Panc1 (cell line): ENCODE measurements at regions not wholly inside any gene's neighbourhood (a gene's known extent, or its start where the extent isn't known, plus 50 kb on each side); places are given as distances from the start of the nearest gene placed in this dataset.

Experiments
- ATAC-seq: fragments of 200-7000 bp; cut with Tn5 transposase; 2 replicates; pipeline ENCODE4 v1.9.1; 2020; ENCODE audit warnings: mild to moderate bottlenecking, moderate library complexity
- BruUV-seq: library from RNA; stranded (reverse); fragments of 400-500 nt; replicated peaks from 2 replicates; lab custom pipeline; 2021; lab: Mats Ljungman, UMichigan
- CTCF ChIA-PET: fragments of 300-600 bp; sonication (Branson Sonifier 250); formaldehyde crosslinking; loops from one replicate; lab custom pipeline; 2022; ENCODE audit warnings: antibody characterized with exemption; lab: Charles Lee
- POLR2A ChIA-PET: fragments of 300-600 bp; sonication (Branson Sonifier 250); formaldehyde crosslinking; loops from one replicate; lab custom pipeline; 2022; ENCODE audit warnings: antibody characterized with exemption; lab: Charles Lee
- DNase-seq: peaks from one replicate; pipeline ENCODE4 v3.0.0-alpha.2; 2010; ENCODE audit warnings: low read depth, low spot score
- H3K27ac ChIP-seq: 2 replicates; pipeline ENCODE4 v1.5.1; 2011; ENCODE audit warnings: mild to moderate bottlenecking, low read length, inconsistent platforms
- H3K27me3 ChIP-seq: fragments of 200-500 bp; sonication (Bioruptor generic); 2 replicates; pipeline ENCODE4 v1.6.0; 2014; ENCODE audit warnings: low read length, inconsistent platforms; ENCODE audit not compliant: control insufficient read depth, insufficient read depth
- H3K36me3 ChIP-seq: fragments of 200-500 bp; sonication (Bioruptor generic); 2 replicates; pipeline ENCODE4 v1.5.1; 2014; ENCODE audit warnings: inconsistent platforms, mild to moderate bottlenecking, low read length, moderate library complexity; ENCODE audit not compliant: control insufficient read depth, insufficient read depth
- H3K4me1 ChIP-seq: 2 replicates; pipeline ENCODE4 v1.5.1; 2011; ENCODE audit warnings: inconsistent platforms, mild to moderate bottlenecking, low read length, moderate library complexity; ENCODE audit not compliant: control insufficient read depth, insufficient read depth
- H3K4me3 ChIP-seq, 2 experiments: 2 replicates each; pipeline ENCODE4 v1.5.1; 2011 to 2012; ENCODE audit warnings: low read depth in 2 of 2, low read length in 2 of 2, mild to moderate bottlenecking in 2 of 2, inconsistent platforms in 1 of 2, moderate library complexity in 1 of 2
- H3K9me3 ChIP-seq: fragments of 200-500 bp; sonication (Bioruptor generic); 2 replicates; pipeline ENCODE4 v1.5.1; 2014; ENCODE audit warnings: low read depth, mild to moderate bottlenecking, inconsistent platforms, low read length, moderate library complexity; ENCODE audit not compliant: control insufficient read depth, insufficient read depth
- POLR2AphosphoS5 ChIP-seq: IDR thresholded peaks from 2 replicates; pipeline ENCODE4 v1.6.1; 2012; ENCODE audit warnings: mild to moderate bottlenecking, low read depth, low read length, moderate library complexity
- SIN3A ChIP-seq: IDR thresholded peaks from 2 replicates; pipeline ENCODE4 v1.6.1; 2012; ENCODE audit warnings: low read depth, mild to moderate bottlenecking, low read length, moderate library complexity, borderline replicate concordance; ENCODE audit not compliant: insufficient read depth
- TCF7L2 ChIP-seq: IDR thresholded peaks from 2 replicates; pipeline ENCODE4 v1.6.1; 2011; ENCODE audit warnings: mild to moderate bottlenecking, low read depth, low read length, inconsistent platforms
- in situ Hi-C: cut with HindIII; loops from 2 replicates; pipeline ENCODE4 v1.10.0; 2016; ENCODE audit warnings: low sequenced_read_pairs, low pct_unique_long_range_greater_than_20kb
- intact Hi-C: fragments of 100-400 bp; cut with micrococcal nuclease; formaldehyde crosslinking; loops from one replicate; pipeline ENCODE4 v1.10.0; 2022; ENCODE audit not compliant: unreplicated experiment
- TF ChIP-seq, protein P1 (sequence below): fragments of 450-650 bp; IDR thresholded peaks from 2 replicates; pipeline ENCODE4 v1.5.1; 2017; ENCODE audit warnings: mild to moderate bottlenecking
- TF ChIP-seq, protein P2 (sequence below), 2 experiments: IDR thresholded peaks; 2 replicates each; pipeline ENCODE4 v1.6.1; 2011 to 2012; ENCODE audit warnings: low read depth in 2 of 2, control low read depth in 1 of 2, low read length in 1 of 2, mild to moderate bottlenecking in 1 of 2, moderate library complexity in 1 of 2; ENCODE audit not compliant: insufficient read depth in 1 of 2

DNA sequence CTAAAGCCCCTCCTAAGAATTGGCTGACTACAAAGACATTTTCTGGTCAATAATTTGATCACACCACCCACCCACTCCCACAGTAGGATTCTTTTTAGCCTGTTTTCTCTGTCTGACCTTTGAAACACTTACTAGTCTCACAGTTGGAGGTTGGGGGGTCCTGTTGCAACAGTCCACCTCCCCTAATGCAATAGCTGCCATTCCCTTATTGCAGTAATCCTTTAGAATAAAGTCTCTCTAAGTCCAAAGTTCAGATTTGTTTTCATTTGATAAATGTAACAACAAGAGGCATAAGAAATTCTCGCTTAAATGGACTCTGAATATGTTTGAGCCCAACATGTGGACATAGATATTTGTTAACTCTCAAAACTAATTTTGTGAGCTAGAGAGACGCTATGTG, 1326.8 kb upstream of the TMEFF2 start:
- Histone ChIP-seq H3K9me3 (no peaks in the 10 kb centered on the region), H3K27ac (no peak overlapping the region), H3K4me1 (no peaks in the 10 kb centered on the region), H3K4me3 (no peak overlapping the region), H3K36me3 (no peaks in the 10 kb centered on the region), H3K27me3 (no peaks in the 10 kb centered on the region)
- in situ Hi-C loops (no loop called here), intact Hi-C loops (no loop called here)
- CTCF ChIA-PET = no interaction called here
- TF ChIP-seq POLR2AphosphoS5 = no peak
- TF ChIP-seq TCF7L2 = no peak
- TF ChIP-seq, protein P1, sequence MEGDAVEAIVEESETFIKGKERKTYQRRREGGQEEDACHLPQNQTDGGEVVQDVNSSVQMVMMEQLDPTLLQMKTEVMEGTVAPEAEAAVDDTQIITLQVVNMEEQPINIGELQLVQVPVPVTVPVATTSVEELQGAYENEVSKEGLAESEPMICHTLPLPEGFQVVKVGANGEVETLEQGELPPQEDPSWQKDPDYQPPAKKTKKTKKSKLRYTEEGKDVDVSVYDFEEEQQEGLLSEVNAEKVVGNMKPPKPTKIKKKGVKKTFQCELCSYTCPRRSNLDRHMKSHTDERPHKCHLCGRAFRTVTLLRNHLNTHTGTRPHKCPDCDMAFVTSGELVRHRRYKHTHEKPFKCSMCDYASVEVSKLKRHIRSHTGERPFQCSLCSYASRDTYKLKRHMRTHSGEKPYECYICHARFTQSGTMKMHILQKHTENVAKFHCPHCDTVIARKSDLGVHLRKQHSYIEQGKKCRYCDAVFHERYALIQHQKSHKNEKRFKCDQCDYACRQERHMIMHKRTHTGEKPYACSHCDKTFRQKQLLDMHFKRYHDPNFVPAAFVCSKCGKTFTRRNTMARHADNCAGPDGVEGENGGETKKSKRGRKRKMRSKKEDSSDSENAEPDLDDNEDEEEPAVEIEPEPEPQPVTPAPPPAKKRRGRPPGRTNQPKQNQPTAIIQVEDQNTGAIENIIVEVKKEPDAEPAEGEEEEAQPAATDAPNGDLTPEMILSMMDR = no peak
- TF ChIP-seq, protein P2, sequence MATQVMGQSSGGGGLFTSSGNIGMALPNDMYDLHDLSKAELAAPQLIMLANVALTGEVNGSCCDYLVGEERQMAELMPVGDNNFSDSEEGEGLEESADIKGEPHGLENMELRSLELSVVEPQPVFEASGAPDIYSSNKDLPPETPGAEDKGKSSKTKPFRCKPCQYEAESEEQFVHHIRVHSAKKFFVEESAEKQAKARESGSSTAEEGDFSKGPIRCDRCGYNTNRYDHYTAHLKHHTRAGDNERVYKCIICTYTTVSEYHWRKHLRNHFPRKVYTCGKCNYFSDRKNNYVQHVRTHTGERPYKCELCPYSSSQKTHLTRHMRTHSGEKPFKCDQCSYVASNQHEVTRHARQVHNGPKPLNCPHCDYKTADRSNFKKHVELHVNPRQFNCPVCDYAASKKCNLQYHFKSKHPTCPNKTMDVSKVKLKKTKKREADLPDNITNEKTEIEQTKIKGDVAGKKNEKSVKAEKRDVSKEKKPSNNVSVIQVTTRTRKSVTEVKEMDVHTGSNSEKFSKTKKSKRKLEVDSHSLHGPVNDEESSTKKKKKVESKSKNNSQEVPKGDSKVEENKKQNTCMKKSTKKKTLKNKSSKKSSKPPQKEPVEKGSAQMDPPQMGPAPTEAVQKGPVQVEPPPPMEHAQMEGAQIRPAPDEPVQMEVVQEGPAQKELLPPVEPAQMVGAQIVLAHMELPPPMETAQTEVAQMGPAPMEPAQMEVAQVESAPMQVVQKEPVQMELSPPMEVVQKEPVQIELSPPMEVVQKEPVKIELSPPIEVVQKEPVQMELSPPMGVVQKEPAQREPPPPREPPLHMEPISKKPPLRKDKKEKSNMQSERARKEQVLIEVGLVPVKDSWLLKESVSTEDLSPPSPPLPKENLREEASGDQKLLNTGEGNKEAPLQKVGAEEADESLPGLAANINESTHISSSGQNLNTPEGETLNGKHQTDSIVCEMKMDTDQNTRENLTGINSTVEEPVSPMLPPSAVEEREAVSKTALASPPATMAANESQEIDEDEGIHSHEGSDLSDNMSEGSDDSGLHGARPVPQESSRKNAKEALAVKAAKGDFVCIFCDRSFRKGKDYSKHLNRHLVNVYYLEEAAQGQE (IDR thresholded peaks at IDR 0.05; ENCODE audit: insufficient read depth in 1 of 2, low read depth in 2 of 2, low read length in 1 of 2) = no peak
- no peak for TF ChIP-seq SIN3A
- POLR2A ChIA-PET = no interaction called here
- DNase-seq (no peak), ATAC-seq (no peak)
- BruUV-seq = no TSS peak

DNA sequence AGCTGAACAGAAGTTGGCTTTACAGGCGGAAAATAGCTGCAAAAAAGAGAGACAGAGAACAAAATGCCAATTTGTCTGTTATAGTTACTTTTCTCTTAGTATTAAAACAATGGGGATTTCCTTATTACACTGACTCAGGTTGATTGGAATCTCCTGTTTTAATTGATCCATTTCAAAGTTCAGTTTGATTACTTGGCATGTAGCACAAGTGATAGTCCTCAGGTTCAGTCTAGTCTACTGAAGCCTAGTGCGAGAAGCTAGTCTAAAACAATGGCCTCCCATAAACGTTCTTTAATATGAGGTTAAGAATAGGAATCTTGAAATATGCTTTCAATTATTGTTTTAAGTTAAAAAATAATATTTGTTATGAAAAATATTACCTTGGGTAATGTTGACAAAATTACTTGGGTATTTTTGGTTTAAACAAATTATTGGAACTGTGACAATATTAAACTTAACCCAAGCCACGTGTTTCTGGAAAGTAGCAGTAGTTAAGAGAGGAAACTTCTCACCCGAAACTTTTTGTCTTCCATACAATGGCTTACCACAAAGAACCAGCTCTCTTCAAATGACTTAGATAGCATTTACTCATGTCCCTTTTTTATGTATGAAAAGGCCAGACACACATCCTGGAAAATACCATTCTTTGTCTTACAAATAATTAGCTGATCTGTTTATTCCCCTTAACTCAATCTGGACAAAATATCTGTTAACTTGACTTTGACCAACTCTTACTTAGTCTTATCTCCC, 1326.2 kb upstream of the TMEFF2 start:
- no TSS peak for BruUV-seq
- H3K9me3 ChIP-seq = no peaks in the 10 kb centered on the region
- ChIA-PET POLR2A (no interaction called here), CTCF (no interaction called here)
- intact Hi-C loops = no loop called here
- no peak overlapping the region for H3K4me3 ChIP-seq
- ATAC-seq = no peak
- no peak for TF ChIP-seq POLR2AphosphoS5
- no peak for TF ChIP-seq TCF7L2
- TF ChIP-seq, protein P1 = no peak
- TF ChIP-seq, protein P2 (IDR thresholded peaks at IDR 0.05; ENCODE audit: insufficient read depth in 1 of 2, low read depth in 2 of 2, low read length in 1 of 2) = no peak
- TF ChIP-seq SIN3A = no peak
- H3K36me3 ChIP-seq = no peaks in the 10 kb centered on the region
- in situ Hi-C loops = no loop called here
- no peaks in the 10 kb centered on the region for H3K4me1 ChIP-seq
- DNase-seq = no peak
- no peak overlapping the region for H3K27ac ChIP-seq
- H3K27me3 ChIP-seq = no peaks in the 10 kb centered on the region
